C4-2B (cell line): ENCODE measurements at regions not wholly inside any gene's neighbourhood (a gene's known extent, or its start where the extent isn't known, plus 50 kb on each side); places are given as distances from the start of the nearest gene placed in this dataset.

ENCODE experiments used
- CTCF ChIP-seq: fragments of 450-650 bp; conservative IDR thresholded peaks from 2 replicates; pipeline ENCODE4 v1.5.1; 2017; ENCODE audit warnings: mild to moderate bottlenecking
- ZFX ChIP-seq: fragments of 450-650 bp; IDR thresholded peaks from 2 replicates; pipeline ENCODE4 v1.6.1; 2017

DNA sequence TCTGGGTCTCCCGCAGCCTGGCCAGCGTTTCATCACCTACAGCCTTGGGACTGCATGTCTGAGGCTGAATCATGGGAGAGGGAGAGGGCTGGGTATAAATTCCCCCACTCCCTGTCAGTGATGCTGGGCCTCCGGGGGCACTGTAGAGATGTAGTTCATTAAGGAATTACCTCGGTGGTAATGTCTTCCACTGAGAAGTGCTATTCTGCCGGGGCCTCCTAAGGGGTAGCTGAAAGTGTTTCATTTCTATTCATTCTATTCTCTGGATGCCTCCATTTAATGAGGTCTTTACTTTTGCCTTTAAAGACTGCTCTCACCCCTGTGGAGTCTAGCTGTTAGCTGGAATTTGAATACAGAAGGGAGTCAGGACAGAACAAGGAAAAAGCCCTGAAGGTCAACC is 116.4 kb upstream of the HS3ST4 start:
- TF ChIP-seq CTCF = no peak
- no peak for TF ChIP-seq ZFX
